Liver (tissue), 3 donors: ENCODE measurements at regions not wholly inside any gene's neighbourhood (a gene's known extent, or its start where the extent isn't known, plus 50 kb on each side); places are given as distances from the start of the nearest gene placed in this dataset.

Experiments
- EGR1 ChIP-seq, 2 donors: IDR thresholded peaks; 2 replicates each; pipeline ENCODE4 v1.6.1; 2016 to 2018; ENCODE audit warnings: antibody characterized with exemption in 2 of 2, low read depth in 2 of 2
- RAD21 ChIP-seq, 2 donors: IDR thresholded peaks; 2 replicates each; pipeline ENCODE4 v1.6.1; 2016; ENCODE audit warnings: antibody characterized with exemption in 2 of 2, mild to moderate bottlenecking in 2 of 2
- TF ChIP-seq, protein P1 (sequence below): IDR thresholded peaks from 2 replicates; pipeline ENCODE4 v1.6.1; 2016; ENCODE audit warnings: antibody characterized with exemption
- TF ChIP-seq, protein P2 (sequence below): fragments of 150-350 bp; IDR thresholded peaks from 2 replicates; pipeline ENCODE4 v1.5.1; 2017; ENCODE audit warnings: improper control_type of control experiment, low read depth, low read length; ENCODE audit not compliant: missing input control
- TF ChIP-seq, protein P3 (sequence below): IDR thresholded peaks from 2 replicates; pipeline ENCODE4 v1.6.1; 2016; ENCODE audit warnings: antibody characterized with exemption
- donor health status: healthy.
- donor health status: healthy.

DNA sequence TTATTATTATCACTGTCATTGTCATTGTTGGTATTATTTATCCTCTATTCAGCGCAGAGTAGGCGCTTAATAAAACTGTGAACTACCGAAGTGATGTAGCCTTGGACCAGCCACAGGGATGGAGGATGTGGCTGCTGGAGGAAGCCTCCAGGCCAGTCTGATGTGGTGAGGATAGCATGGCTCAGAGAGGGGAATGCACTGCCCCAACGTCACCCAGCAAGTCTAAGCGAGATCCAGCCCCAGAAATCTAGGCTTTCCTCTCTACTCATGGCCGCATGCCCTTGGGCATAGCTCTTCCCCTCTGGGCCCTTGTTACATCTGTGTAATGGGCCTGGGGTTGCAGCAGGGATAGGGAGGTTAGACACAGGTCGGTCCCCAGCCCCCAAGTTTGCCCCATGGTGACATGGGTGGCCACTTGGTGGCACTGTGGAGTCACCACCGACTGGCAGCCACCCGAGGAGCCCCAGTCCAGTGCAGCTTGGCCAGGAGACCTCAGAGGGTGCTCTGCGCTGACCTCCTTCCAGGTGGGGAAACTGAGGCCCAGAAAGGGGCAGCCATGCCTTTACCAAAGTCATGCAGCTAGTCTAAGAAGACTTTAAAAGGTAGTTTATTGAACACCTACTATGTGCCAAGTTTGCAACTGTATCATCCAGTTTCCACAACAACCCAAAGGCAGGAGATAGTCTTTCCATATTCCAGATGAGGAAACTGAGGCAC is 395.7 kb downstream of the MN1 start:
- TF ChIP-seq, protein P1, sequence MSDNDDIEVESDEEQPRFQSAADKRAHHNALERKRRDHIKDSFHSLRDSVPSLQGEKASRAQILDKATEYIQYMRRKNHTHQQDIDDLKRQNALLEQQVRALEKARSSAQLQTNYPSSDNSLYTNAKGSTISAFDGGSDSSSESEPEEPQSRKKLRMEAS = no peak
- TF ChIP-seq, protein P2, sequence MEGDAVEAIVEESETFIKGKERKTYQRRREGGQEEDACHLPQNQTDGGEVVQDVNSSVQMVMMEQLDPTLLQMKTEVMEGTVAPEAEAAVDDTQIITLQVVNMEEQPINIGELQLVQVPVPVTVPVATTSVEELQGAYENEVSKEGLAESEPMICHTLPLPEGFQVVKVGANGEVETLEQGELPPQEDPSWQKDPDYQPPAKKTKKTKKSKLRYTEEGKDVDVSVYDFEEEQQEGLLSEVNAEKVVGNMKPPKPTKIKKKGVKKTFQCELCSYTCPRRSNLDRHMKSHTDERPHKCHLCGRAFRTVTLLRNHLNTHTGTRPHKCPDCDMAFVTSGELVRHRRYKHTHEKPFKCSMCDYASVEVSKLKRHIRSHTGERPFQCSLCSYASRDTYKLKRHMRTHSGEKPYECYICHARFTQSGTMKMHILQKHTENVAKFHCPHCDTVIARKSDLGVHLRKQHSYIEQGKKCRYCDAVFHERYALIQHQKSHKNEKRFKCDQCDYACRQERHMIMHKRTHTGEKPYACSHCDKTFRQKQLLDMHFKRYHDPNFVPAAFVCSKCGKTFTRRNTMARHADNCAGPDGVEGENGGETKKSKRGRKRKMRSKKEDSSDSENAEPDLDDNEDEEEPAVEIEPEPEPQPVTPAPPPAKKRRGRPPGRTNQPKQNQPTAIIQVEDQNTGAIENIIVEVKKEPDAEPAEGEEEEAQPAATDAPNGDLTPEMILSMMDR = peak; percentile 81
- peak; percentile 94 to 98 for TF ChIP-seq RAD21 (IDR thresholded peaks at IDR 0.05)
- TF ChIP-seq, protein P3, sequence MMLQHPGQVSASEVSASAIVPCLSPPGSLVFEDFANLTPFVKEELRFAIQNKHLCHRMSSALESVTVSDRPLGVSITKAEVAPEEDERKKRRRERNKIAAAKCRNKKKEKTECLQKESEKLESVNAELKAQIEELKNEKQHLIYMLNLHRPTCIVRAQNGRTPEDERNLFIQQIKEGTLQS = no peak
- TF ChIP-seq EGR1 (IDR thresholded peaks at IDR 0.05; ENCODE audit: low read depth in 2 of 2) = no peak
